ENCODE measurements at regions not wholly inside any gene's neighbourhood (a gene's known extent, or its start where the extent isn't known, plus 50 kb on each side); places are given as distances from the start of the nearest gene placed in this dataset.
A peak's percentile ranks its signal among the peaks of the same experiment; 100 is the strongest.

GRCh38 chr6:156662025-156662445 is 115.1 kb upstream of the ARID1B start:
- Mint-ChIP-seq H3K27ac (ENCODE audit: unreplicated experiment) (peak overlapping the region; percentile 79), H3K9me3 (ENCODE audit: low read depth) (no peaks in the 10 kb centered on the region), H3K4me3 (ENCODE audit: unreplicated experiment) (peak overlapping the region; percentile 61)

DNA sequence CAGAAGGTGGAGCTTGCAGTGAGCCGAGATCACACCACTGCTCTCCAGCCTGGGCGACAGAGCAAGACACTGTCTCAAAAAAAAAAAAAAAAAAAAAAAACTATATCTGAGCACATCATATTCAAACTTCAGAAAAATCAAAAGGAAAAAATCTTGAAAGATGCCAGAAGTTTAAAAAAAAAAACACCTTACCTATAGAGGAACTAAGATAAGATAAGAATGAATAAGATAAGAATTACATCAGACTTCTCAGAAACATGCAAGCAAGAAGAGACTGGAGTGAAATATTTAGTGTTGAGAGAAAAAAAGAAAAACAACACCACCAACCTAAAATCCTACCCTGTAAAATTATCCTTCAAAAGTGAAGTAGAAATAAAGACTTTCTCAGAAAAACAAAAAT is 116.8 kb upstream of the ARID1B start:
- Mint-ChIP-seq H3K4me3 (ENCODE audit: unreplicated experiment) (no peak overlapping the region), H3K4me1 (ENCODE audit: low read depth) (peaks cover 6% of the 10 kb centered on the region), H3K9me3 (ENCODE audit: low read depth) (no peaks in the 10 kb centered on the region), H3K36me3 (ENCODE audit: low read depth) (peaks cover 4% of the 10 kb centered on the region), H3K27me3 (ENCODE audit: low read depth) (peaks cover 14% of the 10 kb centered on the region), H3K27ac (ENCODE audit: unreplicated experiment) (no peak overlapping the region)
- no peak for DNase-seq (ENCODE audit: low spot score)
- no peak for TF ChIP-seq CTCF (IDR thresholded peaks at IDR 0.05)

More at GRCh38 chr6:156662025-156662445, 115.1 kb upstream of the ARID1B start:
- Mint-ChIP-seq H3K36me3 (ENCODE audit: low read depth) (peaks cover 4% of the 10 kb centered on the region), H3K4me1 (ENCODE audit: low read depth) (peaks cover 6% of the 10 kb centered on the region), H3K27me3 (ENCODE audit: low read depth) (peaks cover 25% of the 10 kb centered on the region)
- DNase-seq (ENCODE audit: low spot score), result no peak
- TF ChIP-seq CTCF (IDR thresholded peaks at IDR 0.05), result peak; percentile 98

- no peak for DNase-seq (ENCODE audit: low spot score)
- H3K27me3 Mint-ChIP-seq (ENCODE audit: low read depth), result peaks cover 9% of the 10 kb centered on the region
- TF ChIP-seq CTCF (IDR thresholded peaks at IDR 0.05), result no peak
- no peak overlapping the region for H3K4me3 Mint-ChIP-seq (ENCODE audit: unreplicated experiment)
- H3K36me3 Mint-ChIP-seq (ENCODE audit: low read depth), result peaks cover 4% of the 10 kb centered on the region
- peak overlapping the region; percentile 3 for H3K27ac Mint-ChIP-seq (ENCODE audit: unreplicated experiment)
- H3K9me3 Mint-ChIP-seq (ENCODE audit: low read depth), result no peaks in the 10 kb centered on the region
- H3K4me1 Mint-ChIP-seq (ENCODE audit: low read depth), result peaks cover 6% of the 10 kb centered on the region
These were observed 117.4 kb upstream of the ARID1B start for GRCh38 chr6:156659822-156660198.

GRCh38 chr6:156658966-156659821 is 118.0 kb upstream of the ARID1B start:
- H3K36me3 Mint-ChIP-seq (ENCODE audit: low read depth), result peaks cover 2% of the 10 kb centered on the region
- H3K4me3 Mint-ChIP-seq (ENCODE audit: unreplicated experiment), result no peak overlapping the region
- no peak for TF ChIP-seq CTCF (IDR thresholded peaks at IDR 0.05)
- H3K4me1 Mint-ChIP-seq (ENCODE audit: low read depth), result peaks cover 6% of the 10 kb centered on the region
- H3K9me3 Mint-ChIP-seq (ENCODE audit: low read depth), result no peaks in the 10 kb centered on the region
- H3K27ac Mint-ChIP-seq (ENCODE audit: unreplicated experiment), result peak overlapping the region; percentile 3
- peaks cover 5% of the 10 kb centered on the region for H3K27me3 Mint-ChIP-seq (ENCODE audit: low read depth)
- no peak for DNase-seq (ENCODE audit: low spot score)

DNA sequence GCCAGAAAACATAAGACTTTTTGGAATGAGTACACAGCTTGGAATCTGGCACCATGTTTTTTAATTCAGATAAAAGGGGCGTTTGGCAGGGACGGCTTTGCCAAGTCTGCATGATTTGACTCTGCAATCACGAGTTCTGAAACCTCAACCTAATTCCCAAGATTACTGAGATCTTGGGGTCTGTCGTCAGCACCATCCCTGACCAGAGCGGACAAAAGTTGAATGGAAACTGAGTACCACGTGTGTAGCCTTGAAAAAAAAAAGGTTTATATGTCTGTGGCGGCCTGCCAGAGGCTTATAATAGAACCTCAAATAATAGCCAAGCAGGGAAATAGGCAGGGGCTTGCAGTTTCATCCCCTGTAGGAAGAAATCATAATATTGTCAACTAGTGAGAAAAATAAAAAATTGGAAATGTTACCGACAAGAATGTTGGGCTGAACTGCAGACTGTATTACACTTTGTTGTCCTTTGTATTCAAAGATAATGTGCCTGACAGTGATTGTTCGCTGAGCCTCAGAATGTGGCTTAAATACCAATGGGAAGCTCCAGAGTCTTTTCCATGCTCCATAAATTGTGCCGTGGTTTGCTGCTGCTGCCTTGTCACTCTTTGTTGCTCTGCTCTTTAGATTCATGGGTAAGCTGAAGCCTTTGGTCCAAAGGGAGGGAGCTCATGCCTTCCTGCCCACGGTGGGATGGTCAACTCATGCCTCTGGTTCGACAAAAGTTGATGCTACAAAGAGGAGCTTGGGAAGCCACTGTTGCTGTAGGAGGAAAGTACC is 118.8 kb upstream of the ARID1B start:
- Mint-ChIP-seq H3K27me3 (ENCODE audit: low read depth) (peaks cover 7% of the 10 kb centered on the region), H3K36me3 (ENCODE audit: low read depth) (peaks cover 2% of the 10 kb centered on the region), H3K9me3 (ENCODE audit: low read depth) (no peaks in the 10 kb centered on the region), H3K4me1 (ENCODE audit: low read depth) (peaks cover 6% of the 10 kb centered on the region), H3K4me3 (ENCODE audit: unreplicated experiment) (no peak overlapping the region), H3K27ac (ENCODE audit: unreplicated experiment) (peak overlapping the region; percentile 14)
- no peak for TF ChIP-seq CTCF (IDR thresholded peaks at IDR 0.05)
- no peak for DNase-seq (ENCODE audit: low spot score)
